ENCODE measurements at regions not wholly inside any gene's neighbourhood (a gene's known extent, or its start where the extent isn't known, plus 50 kb on each side); places are given as distances from the start of the nearest gene placed in this dataset.

- no peak overlapping the region for H3K9ac ChIP-seq (ENCODE audit: control insufficient read depth, extremely low read depth, insufficient read depth, low read length)
- H3K27me3 ChIP-seq (ENCODE audit: control insufficient read depth, extremely low read depth, insufficient read depth, low read length) = no peaks in the 10 kb centered on the region
- no peak for DNase-seq (ENCODE audit: low read depth, low spot score)
- no peaks in the 10 kb centered on the region for H3K79me2 ChIP-seq (ENCODE audit: control insufficient read depth, insufficient read depth, low read length)
- H3K36me3 ChIP-seq (ENCODE audit: control insufficient read depth in 2 of 2, extremely low read depth in 1 of 2, insufficient read depth in 2 of 2, low read length in 2 of 2) = no peaks in the 10 kb centered on the region
- no peaks in the 10 kb centered on the region for H4K20me1 ChIP-seq (ENCODE audit: control insufficient read depth, extremely low read depth, insufficient read depth, low read length)
- H2AFZ ChIP-seq (ENCODE audit: control insufficient read depth, low read length) = no peak overlapping the region
- no peaks in the 10 kb centered on the region for H3K9me3 ChIP-seq (ENCODE audit: control insufficient read depth, low read depth, low read length)
- FAIRE-seq = no peak
- TF ChIP-seq CTCF (optimal IDR thresholded peaks at IDR 0.05 in 1 of 3, IDR thresholded peaks at IDR 0.05 in 1 of 3, conservative IDR thresholded peaks at IDR 0.05 in 1 of 3; ENCODE audit: extremely low read depth in 1 of 3, insufficient read depth in 2 of 3, low read length in 3 of 3) (no peak), EZH2 (IDR thresholded peaks at IDR 0.05; ENCODE audit: low read length) (no peak)
- H3K4me2 ChIP-seq (ENCODE audit: control insufficient read depth, extremely low read depth, insufficient read depth, low read depth, low read length) = no peak overlapping the region
- no peaks in the 10 kb centered on the region for H3K9me1 ChIP-seq (ENCODE audit: control insufficient read depth, extremely low read depth, insufficient read depth, low read length)
- no peak overlapping the region for H3K4me3 ChIP-seq (ENCODE audit: control insufficient read depth in 2 of 3, extremely low read depth in 1 of 3, insufficient read depth in 2 of 3, low read depth in 1 of 3, low read length in 3 of 3)
- no peak overlapping the region for H3K27ac ChIP-seq (ENCODE audit: control insufficient read depth, insufficient read depth, low read length)
- H3K4me1 ChIP-seq (ENCODE audit: control insufficient read depth, extremely low read depth, insufficient read depth, low read length) = no peaks in the 10 kb centered on the region
- dilution Hi-C loops (cut with MboI; ENCODE audit: extremely low pct_ligation_motif_present, low sequenced_read_pairs) = no loop called here
Measured at GRCh38 chrX:9286234-9286633, 178.6 kb upstream of the TBL1X start.

- no peaks in the 10 kb centered on the region for H3K9me1 ChIP-seq (ENCODE audit: control insufficient read depth, extremely low read depth, insufficient read depth, low read length)
- TF ChIP-seq CTCF (optimal IDR thresholded peaks at IDR 0.05 in 1 of 3, IDR thresholded peaks at IDR 0.05 in 1 of 3, conservative IDR thresholded peaks at IDR 0.05 in 1 of 3; ENCODE audit: extremely low read depth in 1 of 3, insufficient read depth in 2 of 3, low read length in 3 of 3) (no peak), EZH2 (IDR thresholded peaks at IDR 0.05; ENCODE audit: low read length) (no peak)
- no peaks in the 10 kb centered on the region for H3K79me2 ChIP-seq (ENCODE audit: control insufficient read depth, insufficient read depth, low read length)
- H3K27ac ChIP-seq (ENCODE audit: control insufficient read depth, insufficient read depth, low read length) = no peak overlapping the region
- no peak overlapping the region for H3K4me3 ChIP-seq (ENCODE audit: control insufficient read depth in 2 of 3, extremely low read depth in 1 of 3, insufficient read depth in 2 of 3, low read depth in 1 of 3, low read length in 3 of 3)
- no peaks in the 10 kb centered on the region for H3K4me1 ChIP-seq (ENCODE audit: control insufficient read depth, extremely low read depth, insufficient read depth, low read length)
- DNase-seq (ENCODE audit: low read depth, low spot score) (no peak), FAIRE-seq (no peak)
- no peaks in the 10 kb centered on the region for H3K36me3 ChIP-seq (ENCODE audit: control insufficient read depth in 2 of 2, extremely low read depth in 1 of 2, insufficient read depth in 2 of 2, low read length in 2 of 2)
- H3K27me3 ChIP-seq (ENCODE audit: control insufficient read depth, extremely low read depth, insufficient read depth, low read length) = peaks cover 18% of the 10 kb centered on the region
- dilution Hi-C loops (cut with MboI; ENCODE audit: extremely low pct_ligation_motif_present, low sequenced_read_pairs) = no loop called here
- H2AFZ ChIP-seq (ENCODE audit: control insufficient read depth, low read length) = no peak overlapping the region
- H3K4me2 ChIP-seq (ENCODE audit: control insufficient read depth, extremely low read depth, insufficient read depth, low read depth, low read length) = no peak overlapping the region
- H3K9me3 ChIP-seq (ENCODE audit: control insufficient read depth, low read depth, low read length) = no peaks in the 10 kb centered on the region
- no peaks in the 10 kb centered on the region for H4K20me1 ChIP-seq (ENCODE audit: control insufficient read depth, extremely low read depth, insufficient read depth, low read length)
- H3K9ac ChIP-seq (ENCODE audit: control insufficient read depth, extremely low read depth, insufficient read depth, low read length) = no peak overlapping the region
Measured at GRCh38 chrX:9291629-9292028, 173.2 kb upstream of the TBL1X start.

All from keratinocyte (primary cell).